NT2/D1 (cell line): ENCODE measurements at regions not wholly inside any gene's neighbourhood (a gene's known extent, or its start where the extent isn't known, plus 50 kb on each side); places are given as distances from the start of the nearest gene placed in this dataset.

Experiments used
- YY1 ChIP-seq: IDR thresholded peaks from 2 replicates; pipeline ENCODE4 v1.6.1; 2011; ENCODE audit not compliant: insufficient read length, insufficient read depth
- ZNF274 ChIP-seq: IDR thresholded peaks from 2 replicates; pipeline ENCODE4 v1.6.1; 2011; ENCODE audit warnings: mild to moderate bottlenecking, low read depth, low read length

DNA sequence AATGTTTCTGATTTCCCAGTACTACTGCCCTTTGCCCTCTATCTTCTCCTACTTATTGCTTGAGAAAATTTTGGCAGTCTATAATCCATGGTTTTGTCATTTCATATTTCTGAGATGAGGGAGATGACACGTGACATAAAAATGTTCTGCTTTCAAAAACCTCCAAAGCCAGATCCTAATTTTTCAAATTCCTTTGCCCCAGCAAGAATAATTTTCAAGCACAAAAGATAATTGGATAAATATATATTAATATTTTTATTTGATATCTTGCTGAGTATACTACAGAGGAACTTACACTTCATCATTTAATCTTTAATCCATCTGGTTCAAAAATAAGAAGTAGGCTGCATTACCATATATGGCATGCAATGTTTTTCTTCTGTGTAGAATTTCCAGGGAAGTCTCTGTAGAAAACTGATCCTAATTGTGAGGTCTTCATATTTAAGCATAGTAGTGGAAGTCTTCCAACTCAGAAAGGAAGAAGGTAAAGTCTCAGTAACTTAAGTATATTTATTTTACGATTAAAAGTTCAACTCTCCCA, 1738.8 kb downstream of the EFNA5 start:
- no peak for TF ChIP-seq YY1
- no peak for TF ChIP-seq ZNF274
